ENCODE measurements at regions not wholly inside any gene's neighbourhood (a gene's known extent, or its start where the extent isn't known, plus 50 kb on each side); places are given as distances from the start of the nearest gene placed in this dataset.

DNA sequence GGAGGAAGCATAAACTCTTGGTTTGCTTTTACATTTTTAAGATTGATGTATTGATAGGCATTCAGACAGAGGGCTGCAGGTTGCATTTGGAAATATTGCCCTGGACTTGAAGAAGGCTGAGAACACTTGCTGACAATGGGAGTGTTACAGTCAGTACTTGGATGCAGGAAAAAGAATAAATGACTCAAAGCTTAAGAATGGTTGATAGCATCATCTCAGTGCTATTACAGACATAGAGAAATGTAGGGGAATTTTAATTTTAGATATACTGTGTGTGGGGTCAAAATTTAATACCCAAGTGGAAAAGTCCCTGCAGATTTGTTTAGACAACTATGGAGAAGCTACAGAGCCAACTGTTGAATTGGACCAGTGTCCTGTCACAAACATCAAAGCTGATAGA lies 101.1 kb downstream of the ISL1 start:
- TF ChIP-seq, protein P1, sequence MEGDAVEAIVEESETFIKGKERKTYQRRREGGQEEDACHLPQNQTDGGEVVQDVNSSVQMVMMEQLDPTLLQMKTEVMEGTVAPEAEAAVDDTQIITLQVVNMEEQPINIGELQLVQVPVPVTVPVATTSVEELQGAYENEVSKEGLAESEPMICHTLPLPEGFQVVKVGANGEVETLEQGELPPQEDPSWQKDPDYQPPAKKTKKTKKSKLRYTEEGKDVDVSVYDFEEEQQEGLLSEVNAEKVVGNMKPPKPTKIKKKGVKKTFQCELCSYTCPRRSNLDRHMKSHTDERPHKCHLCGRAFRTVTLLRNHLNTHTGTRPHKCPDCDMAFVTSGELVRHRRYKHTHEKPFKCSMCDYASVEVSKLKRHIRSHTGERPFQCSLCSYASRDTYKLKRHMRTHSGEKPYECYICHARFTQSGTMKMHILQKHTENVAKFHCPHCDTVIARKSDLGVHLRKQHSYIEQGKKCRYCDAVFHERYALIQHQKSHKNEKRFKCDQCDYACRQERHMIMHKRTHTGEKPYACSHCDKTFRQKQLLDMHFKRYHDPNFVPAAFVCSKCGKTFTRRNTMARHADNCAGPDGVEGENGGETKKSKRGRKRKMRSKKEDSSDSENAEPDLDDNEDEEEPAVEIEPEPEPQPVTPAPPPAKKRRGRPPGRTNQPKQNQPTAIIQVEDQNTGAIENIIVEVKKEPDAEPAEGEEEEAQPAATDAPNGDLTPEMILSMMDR (IDR thresholded peaks at IDR 0.05): no peak
- TF ChIP-seq POLR2A (IDR thresholded peaks at IDR 0.05): no peak
